ENCODE measurements at regions not wholly inside any gene's neighbourhood (a gene's known extent, or its start where the extent isn't known, plus 50 kb on each side); places are given as distances from the start of the nearest gene placed in this dataset.
"Not testable (repeated sequence)": the region's sequence is repeated elsewhere in the genome, so short reads cannot be mapped to it uniquely, and the experiment has no call there.

- not testable (repeated sequence) for TF ChIP-seq CTCF (conservative IDR thresholded peaks at IDR 0.05; ENCODE audit: low read depth, low read length); EZH2 (IDR thresholded peaks at IDR 0.05; ENCODE audit: borderline replicate concordance, low read depth, low read length, poor library complexity, severe bottlenecking)
These were observed 214.9 kb upstream of the IRF2BP2 start for GRCh38 chr1:234824836-234825235.
